Type B pancreatic cell (in vitro differentiated cells): ENCODE measurements at regions not wholly inside any gene's neighbourhood (a gene's known extent, or its start where the extent isn't known, plus 50 kb on each side); places are given as distances from the start of the nearest gene placed in this dataset.
"Not testable (repeated sequence)": the region's sequence is repeated elsewhere in the genome, so short reads cannot be mapped to it uniquely, and the experiment has no call there.

Experiments
- DNase-seq: peaks from one replicate; pipeline ENCODE4 v3.0.0; 2021; ENCODE audit warnings: mixed read lengths; ENCODE audit not compliant: unreplicated experiment; ENCODE audit errors: extremely low spot score
- H3K27ac Mint-ChIP-seq: 2 replicates; pipeline ENCODE4 v1.8.0; 2021; ENCODE audit warnings: mild to moderate bottlenecking, mixed read lengths
- H3K27me3 Mint-ChIP-seq: 2 replicates; pipeline ENCODE4 v1.8.0; 2021; ENCODE audit warnings: mixed read lengths
- H3K36me3 Mint-ChIP-seq: 2 replicates; pipeline ENCODE4 v1.8.0; 2021; ENCODE audit warnings: mixed read lengths
- H3K4me1 Mint-ChIP-seq: one replicate; pipeline ENCODE4 v1.8.0; 2021; ENCODE audit warnings: mixed read lengths; ENCODE audit not compliant: unreplicated experiment
- H3K4me3 Mint-ChIP-seq: 2 replicates; pipeline ENCODE4 v1.8.0; 2021; ENCODE audit warnings: mild to moderate bottlenecking, mixed read lengths
- H3K9me3 Mint-ChIP-seq: 2 replicates; pipeline ENCODE4 v1.8.0; 2021; ENCODE audit warnings: mixed read lengths
- TF ChIP-seq, protein P1 (sequence below): fragments of 200-600 bp; sonication (generic); conservative IDR thresholded peaks from 2 replicates; pipeline ENCODE4 v1.5.0; 2021; ENCODE audit warnings: antibody characterized with exemption, mild to moderate bottlenecking

DNA sequence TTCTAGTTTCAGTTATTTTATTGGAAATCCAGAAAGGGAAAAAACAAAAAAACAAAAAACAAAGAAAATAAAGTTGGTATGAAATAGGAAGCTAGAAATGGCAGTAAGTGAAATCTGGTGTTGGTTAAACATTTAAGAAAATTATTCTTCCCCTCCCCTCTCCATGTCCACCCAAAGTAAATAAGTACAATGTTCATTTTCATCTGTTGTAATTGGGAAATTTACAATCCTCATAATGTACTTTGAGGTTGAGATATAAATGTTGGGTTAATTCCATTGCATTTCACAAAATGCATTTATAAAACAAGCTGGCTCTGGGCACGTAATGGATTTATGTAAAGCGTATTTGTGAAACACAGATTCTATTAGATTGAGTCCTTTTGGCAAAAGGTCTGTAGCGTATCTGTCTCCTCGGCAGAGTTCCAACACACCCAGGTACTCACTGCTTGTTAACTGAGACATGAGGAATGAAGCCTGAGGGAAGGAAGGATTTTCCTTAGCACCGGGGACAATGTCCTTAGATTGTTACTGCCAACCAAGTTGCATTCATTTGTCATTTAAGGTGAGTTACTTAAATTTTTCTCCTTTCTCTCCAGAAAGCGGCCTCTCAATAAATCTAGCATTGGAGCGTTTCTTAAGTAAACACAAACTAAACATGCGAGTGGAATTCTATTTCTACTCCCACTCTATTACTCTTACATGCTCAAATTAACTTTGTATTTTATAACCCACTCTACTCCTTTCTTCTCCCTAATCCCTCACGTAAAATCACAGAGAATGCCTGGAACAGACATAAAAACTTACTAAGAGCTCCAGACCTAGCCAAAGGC, 912.3 kb upstream of the WWC1 start:
- H3K4me1 Mint-ChIP-seq = peaks cover 8% of the 10 kb centered on the region
- H3K27me3 Mint-ChIP-seq = peaks cover 50% of the 10 kb centered on the region
- peak overlapping the region; percentile 5 for H3K4me3 Mint-ChIP-seq
- peak overlapping the region; percentile 25 for H3K27ac Mint-ChIP-seq
- TF ChIP-seq, protein P1, sequence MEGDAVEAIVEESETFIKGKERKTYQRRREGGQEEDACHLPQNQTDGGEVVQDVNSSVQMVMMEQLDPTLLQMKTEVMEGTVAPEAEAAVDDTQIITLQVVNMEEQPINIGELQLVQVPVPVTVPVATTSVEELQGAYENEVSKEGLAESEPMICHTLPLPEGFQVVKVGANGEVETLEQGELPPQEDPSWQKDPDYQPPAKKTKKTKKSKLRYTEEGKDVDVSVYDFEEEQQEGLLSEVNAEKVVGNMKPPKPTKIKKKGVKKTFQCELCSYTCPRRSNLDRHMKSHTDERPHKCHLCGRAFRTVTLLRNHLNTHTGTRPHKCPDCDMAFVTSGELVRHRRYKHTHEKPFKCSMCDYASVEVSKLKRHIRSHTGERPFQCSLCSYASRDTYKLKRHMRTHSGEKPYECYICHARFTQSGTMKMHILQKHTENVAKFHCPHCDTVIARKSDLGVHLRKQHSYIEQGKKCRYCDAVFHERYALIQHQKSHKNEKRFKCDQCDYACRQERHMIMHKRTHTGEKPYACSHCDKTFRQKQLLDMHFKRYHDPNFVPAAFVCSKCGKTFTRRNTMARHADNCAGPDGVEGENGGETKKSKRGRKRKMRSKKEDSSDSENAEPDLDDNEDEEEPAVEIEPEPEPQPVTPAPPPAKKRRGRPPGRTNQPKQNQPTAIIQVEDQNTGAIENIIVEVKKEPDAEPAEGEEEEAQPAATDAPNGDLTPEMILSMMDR = no peak
- no peaks in the 10 kb centered on the region for H3K36me3 Mint-ChIP-seq
- no peak for DNase-seq
- H3K9me3 Mint-ChIP-seq = no peaks in the 10 kb centered on the region

DNA sequence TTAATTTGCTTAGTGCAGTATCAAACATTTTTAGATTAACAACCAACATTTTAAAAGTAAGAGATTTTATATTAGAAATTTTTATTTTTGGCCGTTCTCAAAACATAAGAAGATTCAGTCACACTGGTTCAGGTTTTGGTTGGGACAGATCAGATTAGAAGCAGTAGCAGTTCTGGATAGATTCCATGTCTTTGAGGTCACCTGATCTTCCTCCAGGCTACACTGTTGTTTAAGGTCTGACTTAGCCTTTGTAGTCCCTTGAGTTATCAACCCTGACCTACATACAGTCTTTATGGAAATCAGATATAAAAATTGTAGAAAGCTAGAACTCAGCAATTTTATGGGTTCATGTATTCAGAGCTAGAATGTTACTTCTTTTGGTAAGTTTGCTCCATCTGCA, 910.0 kb upstream of the WWC1 start:
- no peak for DNase-seq
- no peak overlapping the region for H3K4me3 Mint-ChIP-seq
- TF ChIP-seq, protein P1 = no peak
- no peaks in the 10 kb centered on the region for H3K36me3 Mint-ChIP-seq
- H3K9me3 Mint-ChIP-seq = no peaks in the 10 kb centered on the region
- peaks cover 8% of the 10 kb centered on the region for H3K4me1 Mint-ChIP-seq
- peaks cover 45% of the 10 kb centered on the region for H3K27me3 Mint-ChIP-seq
- no peak overlapping the region for H3K27ac Mint-ChIP-seq

DNA sequence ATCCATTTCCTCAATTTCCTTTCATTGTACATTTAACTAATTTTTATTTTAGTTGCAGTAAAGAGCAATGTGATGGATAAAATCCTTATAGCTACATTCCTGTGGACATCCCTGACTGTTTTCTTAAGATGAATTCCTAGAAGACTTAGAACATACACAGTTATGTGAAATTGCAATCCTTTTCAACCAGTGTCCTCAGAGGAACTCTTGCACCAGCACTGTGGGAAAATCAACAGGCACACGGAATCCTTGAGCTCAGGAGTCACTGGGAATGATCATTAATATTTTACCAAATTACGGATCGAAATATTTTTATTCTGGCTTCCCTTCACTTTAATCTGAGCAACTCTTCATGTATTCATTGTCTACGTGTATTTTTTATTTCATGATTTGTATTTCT, 901.9 kb upstream of the WWC1 start:
- TF ChIP-seq, protein P1 = no peak
- Mint-ChIP-seq H3K27me3 (peaks cover 18% of the 10 kb centered on the region), H3K4me1 (peaks cover 12% of the 10 kb centered on the region), H3K27ac (no peak overlapping the region), H3K36me3 (peaks cover 3% of the 10 kb centered on the region), H3K4me3 (no peak overlapping the region), H3K9me3 (peaks cover 10% of the 10 kb centered on the region)
- no peak for DNase-seq

- H3K27ac Mint-ChIP-seq, H3K4me3 Mint-ChIP-seq, H3K36me3 Mint-ChIP-seq, DNase-seq: not testable (repeated sequence)
- Mint-ChIP-seq H3K9me3 (peaks cover 10% of the 10 kb centered on the region), H3K4me1 (peaks cover 12% of the 10 kb centered on the region), H3K27me3 (peaks cover 19% of the 10 kb centered on the region)
Measured at GRCh38 chr5:167391286-167391685, 900.2 kb upstream of the WWC1 start.

- peaks cover 16% of the 10 kb centered on the region for H3K27me3 Mint-ChIP-seq
- no peak overlapping the region for H3K27ac Mint-ChIP-seq
- TF ChIP-seq, protein P1 = no peak
- H3K36me3 Mint-ChIP-seq = peaks cover 2% of the 10 kb centered on the region
- H3K4me1 Mint-ChIP-seq = peaks cover 12% of the 10 kb centered on the region
- peaks cover 9% of the 10 kb centered on the region for H3K9me3 Mint-ChIP-seq
- no peak overlapping the region for H3K4me3 Mint-ChIP-seq
- DNase-seq = no peak
Measured at GRCh38 chr5:167392240-167392639, 899.2 kb upstream of the WWC1 start.

GRCh38 chr5:167393358-167393757, 898.1 kb upstream of the WWC1 start:
- Mint-ChIP-seq H3K27ac (no peak overlapping the region), H3K4me1 (peaks cover 12% of the 10 kb centered on the region), H3K9me3 (peaks cover 2% of the 10 kb centered on the region), H3K36me3 (no peaks in the 10 kb centered on the region), H3K4me3 (no peak overlapping the region), H3K27me3 (peaks cover 9% of the 10 kb centered on the region)
- no peak for DNase-seq
- TF ChIP-seq, protein P1 = no peak
